Large intestine (tissue), 3 donors: ENCODE measurements at regions not wholly inside any gene's neighbourhood (a gene's known extent, or its start where the extent isn't known, plus 50 kb on each side); places are given as distances from the start of the nearest gene placed in this dataset.
"Not testable (repeated sequence)": the region's sequence is repeated elsewhere in the genome, so short reads cannot be mapped to it uniquely, and the experiment has no call there.

Source experiments
- DNase-seq, 2 donors: peaks; one replicate each; pipeline versions ENCODE4 v3.0.0 to v3.0.0-alpha.2; 2013
- H3K27ac ChIP-seq: one replicate; pipeline ENCODE4 v1.5.1; 2013; ENCODE audit warnings: low read length
- H3K27me3 ChIP-seq: 2 replicates; pipeline ENCODE4 v1.6.1; 2013; ENCODE audit warnings: low read length; ENCODE audit not compliant: control insufficient read depth, insufficient read depth
- H3K36me3 ChIP-seq: 2 replicates; pipeline ENCODE4 v1.6.1; 2013; ENCODE audit warnings: low read length; ENCODE audit not compliant: control insufficient read depth, insufficient read depth
- H3K4me1 ChIP-seq: one replicate; pipeline ENCODE4 v1.6.1; 2013; ENCODE audit warnings: low read length; ENCODE audit not compliant: control insufficient read depth, insufficient read depth
- H3K4me3 ChIP-seq: one replicate; pipeline ENCODE4 v1.5.1; 2013; ENCODE audit warnings: low read length
- H3K9me3 ChIP-seq: one replicate; pipeline ENCODE4 v1.6.1; 2013; ENCODE audit warnings: mild to moderate bottlenecking, low read depth, low read length, moderate library complexity; ENCODE audit not compliant: control insufficient read depth
- WGBS: methylation state at CpG from one replicate; pipeline ENCODE4 v1.1.5; 2013; ENCODE audit warnings: low lambda C conversion rate; ENCODE audit not compliant: insufficient coverage; 5-methylcytosine and 5-hydroxymethylcytosine counted together

- H3K36me3 ChIP-seq = no peaks in the 10 kb centered on the region
- H3K27ac ChIP-seq = no peak overlapping the region
- H3K9me3 ChIP-seq = peaks cover 8% of the 10 kb centered on the region
- no peak overlapping the region for H3K4me3 ChIP-seq
- WGBS = no CpG with 5 or more reads among the region's 2 CpGs
- DNase-seq = no peak
- no peaks in the 10 kb centered on the region for H3K4me1 ChIP-seq
- no peaks in the 10 kb centered on the region for H3K27me3 ChIP-seq
Measured at GRCh38 chr5:158586054-158586453, 513.7 kb downstream of the EBF1 start.

- not testable (repeated sequence) for H3K9me3 ChIP-seq, H3K4me1 ChIP-seq, H3K36me3 ChIP-seq, H3K4me3 ChIP-seq, H3K27me3 ChIP-seq, DNase-seq, H3K27ac ChIP-seq
- no CpG with 5 or more reads among the region's 27 CpGs for WGBS
Measured at GRCh38 chr5:158582669-158583068, 517.0 kb downstream of the EBF1 start.

GRCh38 chr5:158573829-158574228 lies 525.9 kb downstream of the EBF1 start:
- Histone ChIP-seq H3K36me3 (no peaks in the 10 kb centered on the region), H3K4me1 (no peaks in the 10 kb centered on the region), H3K27ac (no peak overlapping the region), H3K27me3 (no peaks in the 10 kb centered on the region), H3K4me3 (no peak overlapping the region), H3K9me3 (no peaks in the 10 kb centered on the region)
- DNase-seq = no peak
- no CpG with 5 or more reads among the region's 3 CpGs for WGBS

- Histone ChIP-seq H3K27me3 (no peaks in the 10 kb centered on the region), H3K4me3 (no peak overlapping the region), H3K36me3 (no peaks in the 10 kb centered on the region), H3K4me1 (no peaks in the 10 kb centered on the region), H3K27ac (no peak overlapping the region), H3K9me3 (no peaks in the 10 kb centered on the region)
- no peak for DNase-seq
- no CpG with 5 or more reads among the region's 1 CpG for WGBS
Measured at GRCh38 chr5:158570502-158570901, 529.2 kb downstream of the EBF1 start.

GRCh38 chr5:158569534-158569933 lies 530.2 kb downstream of the EBF1 start:
- no peak for DNase-seq
- Histone ChIP-seq H3K36me3 (no peaks in the 10 kb centered on the region), H3K27me3 (no peaks in the 10 kb centered on the region), H3K9me3 (no peaks in the 10 kb centered on the region), H3K4me3 (no peak overlapping the region), H3K27ac (no peak overlapping the region), H3K4me1 (no peaks in the 10 kb centered on the region)
- 93% methylated on average over 2 of the region's 4 CpGs for WGBS

- no peaks in the 10 kb centered on the region for H3K9me3 ChIP-seq
- no peaks in the 10 kb centered on the region for H3K27me3 ChIP-seq
- no peak overlapping the region for H3K4me3 ChIP-seq
- no peak for DNase-seq
- H3K27ac ChIP-seq = no peak overlapping the region
- no peaks in the 10 kb centered on the region for H3K4me1 ChIP-seq
- H3K36me3 ChIP-seq = no peaks in the 10 kb centered on the region
- no CpG with 5 or more reads among the region's 3 CpGs for WGBS
Measured at GRCh38 chr5:158565017-158565789, 534.5 kb downstream of the EBF1 start.

GRCh38 chr5:158563760-158564390 lies 535.8 kb downstream of the EBF1 start:
- DNase-seq = no peak
- no peak overlapping the region for H3K4me3 ChIP-seq
- no peaks in the 10 kb centered on the region for H3K27me3 ChIP-seq
- WGBS = no CpG with 5 or more reads among the region's 5 CpGs
- H3K9me3 ChIP-seq = no peaks in the 10 kb centered on the region
- H3K27ac ChIP-seq = no peak overlapping the region
- no peaks in the 10 kb centered on the region for H3K4me1 ChIP-seq
- H3K36me3 ChIP-seq = no peaks in the 10 kb centered on the region

- Histone ChIP-seq H3K27ac (no peak overlapping the region), H3K4me3 (no peak overlapping the region), H3K4me1 (no peaks in the 10 kb centered on the region), H3K36me3 (no peaks in the 10 kb centered on the region), H3K9me3 (no peaks in the 10 kb centered on the region), H3K27me3 (no peaks in the 10 kb centered on the region)
- 100% methylated on average over 2 of the region's 7 CpGs for WGBS
- DNase-seq = no peak
Measured at GRCh38 chr5:158561562-158562190, 538.0 kb downstream of the EBF1 start.

- no CpG with 5 or more reads among the region's 6 CpGs for WGBS
- Histone ChIP-seq H3K36me3 (no peaks in the 10 kb centered on the region), H3K27me3 (no peaks in the 10 kb centered on the region), H3K27ac (no peak overlapping the region), H3K4me3 (no peak overlapping the region), H3K4me1 (no peaks in the 10 kb centered on the region), H3K9me3 (peaks cover 3% of the 10 kb centered on the region)
- no peak for DNase-seq
Measured at GRCh38 chr5:158560170-158560569, 539.5 kb downstream of the EBF1 start.

- peaks cover 3% of the 10 kb centered on the region for H3K9me3 ChIP-seq
- DNase-seq = no peak
- WGBS = 88% methylated on average over 1 of the region's 7 CpGs
Measured at GRCh38 chr5:158559643-158560042, 540.1 kb downstream of the EBF1 start.

More at GRCh38 chr5:158559643-158560042, 540.1 kb downstream of the EBF1 start:
- H3K27ac ChIP-seq = no peak overlapping the region
- no peak overlapping the region for H3K4me3 ChIP-seq
- no peaks in the 10 kb centered on the region for H3K36me3 ChIP-seq
- no peaks in the 10 kb centered on the region for H3K27me3 ChIP-seq
- H3K4me1 ChIP-seq = no peaks in the 10 kb centered on the region
